ENCODE measurements at regions not wholly inside any gene's neighbourhood (a gene's known extent, or its start where the extent isn't known, plus 50 kb on each side); places are given as distances from the start of the nearest gene placed in this dataset.

DNA sequence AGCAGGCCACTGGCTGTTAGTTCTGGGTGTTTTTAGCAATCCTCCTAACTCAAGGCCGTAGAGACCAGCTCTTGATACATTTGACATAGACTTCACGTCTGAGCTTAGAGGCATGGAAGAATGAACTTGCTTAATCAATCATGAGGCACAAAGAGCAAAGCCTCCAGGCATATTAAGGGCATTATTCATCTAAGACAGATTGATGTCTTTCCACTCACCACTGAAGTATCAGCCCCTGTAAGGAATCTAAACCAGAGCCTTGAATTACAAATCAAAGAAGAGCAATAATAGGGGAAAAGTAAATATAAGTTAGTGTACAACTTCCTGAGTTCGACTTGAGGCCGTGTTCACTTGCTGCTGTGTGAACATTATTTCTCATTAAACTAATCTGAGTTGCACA, 1470.7 kb downstream of the AACS start:
- no peak for TF ChIP-seq NFIC (IDR thresholded peaks at IDR 0.05)
- no peak for TF ChIP-seq YY1 (IDR thresholded peaks at IDR 0.05; ENCODE audit: low read depth)
- TF ChIP-seq, protein P1, sequence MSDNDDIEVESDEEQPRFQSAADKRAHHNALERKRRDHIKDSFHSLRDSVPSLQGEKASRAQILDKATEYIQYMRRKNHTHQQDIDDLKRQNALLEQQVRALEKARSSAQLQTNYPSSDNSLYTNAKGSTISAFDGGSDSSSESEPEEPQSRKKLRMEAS (IDR thresholded peaks at IDR 0.05): no peak
- no peak for TF ChIP-seq ZBTB7A (IDR thresholded peaks at IDR 0.05; ENCODE audit: low read depth)
- TF ChIP-seq, protein P2, sequence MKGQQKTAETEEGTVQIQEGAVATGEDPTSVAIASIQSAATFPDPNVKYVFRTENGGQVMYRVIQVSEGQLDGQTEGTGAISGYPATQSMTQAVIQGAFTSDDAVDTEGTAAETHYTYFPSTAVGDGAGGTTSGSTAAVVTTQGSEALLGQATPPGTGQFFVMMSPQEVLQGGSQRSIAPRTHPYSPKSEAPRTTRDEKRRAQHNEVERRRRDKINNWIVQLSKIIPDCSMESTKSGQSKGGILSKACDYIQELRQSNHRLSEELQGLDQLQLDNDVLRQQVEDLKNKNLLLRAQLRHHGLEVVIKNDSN (IDR thresholded peaks at IDR 0.05): no peak
- TF ChIP-seq CEBPB (IDR thresholded peaks at IDR 0.05): no peak
- TF ChIP-seq EGR1 (IDR thresholded peaks at IDR 0.05): no peak
- TF ChIP-seq TAF1 (IDR thresholded peaks at IDR 0.05; ENCODE audit: low read depth): no peak
- no peak for TF ChIP-seq TEAD4 (IDR thresholded peaks at IDR 0.05)
- TF ChIP-seq FOXM1 (IDR thresholded peaks at IDR 0.05; ENCODE audit: borderline replicate concordance, low read depth): no peak
- no peak for TF ChIP-seq RAD21 (IDR thresholded peaks at IDR 0.05; ENCODE audit: low read depth)
- no peak for TF ChIP-seq CREB1 (IDR thresholded peaks at IDR 0.05; ENCODE audit: low read depth)
- TF ChIP-seq TCF12 (IDR thresholded peaks at IDR 0.05; ENCODE audit: low read depth): no peak
- TF ChIP-seq, protein P3, sequence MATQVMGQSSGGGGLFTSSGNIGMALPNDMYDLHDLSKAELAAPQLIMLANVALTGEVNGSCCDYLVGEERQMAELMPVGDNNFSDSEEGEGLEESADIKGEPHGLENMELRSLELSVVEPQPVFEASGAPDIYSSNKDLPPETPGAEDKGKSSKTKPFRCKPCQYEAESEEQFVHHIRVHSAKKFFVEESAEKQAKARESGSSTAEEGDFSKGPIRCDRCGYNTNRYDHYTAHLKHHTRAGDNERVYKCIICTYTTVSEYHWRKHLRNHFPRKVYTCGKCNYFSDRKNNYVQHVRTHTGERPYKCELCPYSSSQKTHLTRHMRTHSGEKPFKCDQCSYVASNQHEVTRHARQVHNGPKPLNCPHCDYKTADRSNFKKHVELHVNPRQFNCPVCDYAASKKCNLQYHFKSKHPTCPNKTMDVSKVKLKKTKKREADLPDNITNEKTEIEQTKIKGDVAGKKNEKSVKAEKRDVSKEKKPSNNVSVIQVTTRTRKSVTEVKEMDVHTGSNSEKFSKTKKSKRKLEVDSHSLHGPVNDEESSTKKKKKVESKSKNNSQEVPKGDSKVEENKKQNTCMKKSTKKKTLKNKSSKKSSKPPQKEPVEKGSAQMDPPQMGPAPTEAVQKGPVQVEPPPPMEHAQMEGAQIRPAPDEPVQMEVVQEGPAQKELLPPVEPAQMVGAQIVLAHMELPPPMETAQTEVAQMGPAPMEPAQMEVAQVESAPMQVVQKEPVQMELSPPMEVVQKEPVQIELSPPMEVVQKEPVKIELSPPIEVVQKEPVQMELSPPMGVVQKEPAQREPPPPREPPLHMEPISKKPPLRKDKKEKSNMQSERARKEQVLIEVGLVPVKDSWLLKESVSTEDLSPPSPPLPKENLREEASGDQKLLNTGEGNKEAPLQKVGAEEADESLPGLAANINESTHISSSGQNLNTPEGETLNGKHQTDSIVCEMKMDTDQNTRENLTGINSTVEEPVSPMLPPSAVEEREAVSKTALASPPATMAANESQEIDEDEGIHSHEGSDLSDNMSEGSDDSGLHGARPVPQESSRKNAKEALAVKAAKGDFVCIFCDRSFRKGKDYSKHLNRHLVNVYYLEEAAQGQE (IDR thresholded peaks at IDR 0.05; ENCODE audit: low read depth): no peak
- TF ChIP-seq EP300 (IDR thresholded peaks at IDR 0.05; ENCODE audit: borderline replicate concordance): no peak

DNA sequence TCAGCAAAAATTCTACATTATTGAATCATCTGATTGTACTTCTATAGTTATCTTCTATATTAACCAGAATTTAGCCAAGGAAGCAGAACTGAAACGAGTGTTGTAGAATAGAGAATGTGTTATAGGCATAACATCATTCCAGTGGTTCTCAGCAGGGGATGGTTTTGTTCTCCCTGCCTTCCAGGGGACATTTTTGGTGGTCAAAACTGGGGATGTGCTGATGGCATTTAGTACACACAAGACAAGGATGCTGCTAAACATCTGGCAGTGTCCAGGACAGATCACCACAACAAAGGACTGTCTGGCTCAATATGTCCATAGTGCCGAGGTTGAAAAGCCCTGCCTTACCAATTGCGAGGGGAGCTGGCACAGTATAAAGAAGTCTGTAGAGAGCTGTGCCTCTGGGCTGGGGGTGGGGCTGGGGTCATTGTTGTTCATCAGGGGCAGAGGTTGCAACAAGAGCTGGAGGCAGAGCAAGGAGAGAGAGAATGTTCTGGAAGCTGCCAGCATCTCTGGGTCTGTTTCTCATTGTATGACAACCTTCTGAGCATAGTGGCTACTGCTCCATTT, 1472.8 kb downstream of the AACS start:
- TF ChIP-seq YY1 (IDR thresholded peaks at IDR 0.05; ENCODE audit: low read depth) (no peak), FOXM1 (IDR thresholded peaks at IDR 0.05; ENCODE audit: borderline replicate concordance, low read depth) (no peak)

DNA sequence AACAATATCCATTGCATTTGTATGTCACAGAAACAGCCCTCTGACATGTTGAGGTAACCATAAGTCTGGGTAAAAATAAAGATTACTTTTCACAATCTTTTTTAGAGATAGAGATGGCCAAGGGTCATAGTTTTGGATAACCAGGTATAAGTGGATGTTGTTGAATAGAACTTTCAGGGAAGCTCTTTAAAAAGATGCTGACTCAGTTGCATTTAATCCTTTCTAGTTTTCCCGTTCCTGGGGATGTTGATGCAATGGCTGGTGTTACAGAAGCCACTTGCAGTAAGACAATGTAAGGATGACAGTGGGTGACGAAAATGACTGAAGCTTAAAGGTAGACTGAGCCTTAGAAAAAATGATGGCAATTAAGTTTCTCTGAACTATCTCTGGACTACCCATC, 1473.7 kb downstream of the AACS start:
- TF ChIP-seq TEAD4 (IDR thresholded peaks at IDR 0.05): no peak
- no peak for TF ChIP-seq CEBPB (IDR thresholded peaks at IDR 0.05)
- TF ChIP-seq, protein P2 (IDR thresholded peaks at IDR 0.05): no peak
- no peak for TF ChIP-seq NFIC (IDR thresholded peaks at IDR 0.05)
- TF ChIP-seq TAF1 (IDR thresholded peaks at IDR 0.05; ENCODE audit: low read depth): no peak
- TF ChIP-seq FOXM1 (IDR thresholded peaks at IDR 0.05; ENCODE audit: borderline replicate concordance, low read depth): no peak
- TF ChIP-seq, protein P1 (IDR thresholded peaks at IDR 0.05): no peak
- TF ChIP-seq, protein P3 (IDR thresholded peaks at IDR 0.05; ENCODE audit: low read depth): no peak
- TF ChIP-seq EP300 (IDR thresholded peaks at IDR 0.05; ENCODE audit: borderline replicate concordance): no peak
- no peak for TF ChIP-seq YY1 (IDR thresholded peaks at IDR 0.05; ENCODE audit: low read depth)
- no peak for TF ChIP-seq ZBTB7A (IDR thresholded peaks at IDR 0.05; ENCODE audit: low read depth)

DNA sequence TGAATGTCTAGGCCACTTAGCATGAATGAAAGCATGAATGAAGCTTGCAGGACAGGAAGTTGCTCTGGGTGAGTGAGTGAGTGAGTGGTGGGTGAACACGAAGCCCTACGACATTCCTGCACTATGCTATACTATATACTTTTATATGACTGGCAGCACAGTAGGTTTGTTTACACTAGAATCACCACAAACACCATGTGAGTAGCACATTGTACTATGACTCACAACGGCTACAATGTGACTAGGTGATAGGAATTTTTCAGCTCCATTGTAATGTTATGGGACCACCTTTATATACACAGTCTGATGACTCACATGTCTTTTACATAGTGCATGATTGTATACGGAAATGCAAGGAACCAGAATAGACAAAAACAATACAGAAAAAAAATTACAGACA, 1480.2 kb downstream of the AACS start:
- TF ChIP-seq TEAD4 (IDR thresholded peaks at IDR 0.05) (no peak), RAD21 (IDR thresholded peaks at IDR 0.05; ENCODE audit: low read depth) (no peak), EGR1 (IDR thresholded peaks at IDR 0.05) (no peak), CEBPB (IDR thresholded peaks at IDR 0.05) (no peak), ZBTB7A (IDR thresholded peaks at IDR 0.05; ENCODE audit: low read depth) (no peak), FOXM1 (IDR thresholded peaks at IDR 0.05; ENCODE audit: borderline replicate concordance, low read depth) (no peak), YY1 (IDR thresholded peaks at IDR 0.05; ENCODE audit: low read depth) (no peak), TCF12 (IDR thresholded peaks at IDR 0.05; ENCODE audit: low read depth) (no peak)
- TF ChIP-seq, protein P2 (IDR thresholded peaks at IDR 0.05): no peak
- TF ChIP-seq, protein P1 (IDR thresholded peaks at IDR 0.05): no peak

DNA sequence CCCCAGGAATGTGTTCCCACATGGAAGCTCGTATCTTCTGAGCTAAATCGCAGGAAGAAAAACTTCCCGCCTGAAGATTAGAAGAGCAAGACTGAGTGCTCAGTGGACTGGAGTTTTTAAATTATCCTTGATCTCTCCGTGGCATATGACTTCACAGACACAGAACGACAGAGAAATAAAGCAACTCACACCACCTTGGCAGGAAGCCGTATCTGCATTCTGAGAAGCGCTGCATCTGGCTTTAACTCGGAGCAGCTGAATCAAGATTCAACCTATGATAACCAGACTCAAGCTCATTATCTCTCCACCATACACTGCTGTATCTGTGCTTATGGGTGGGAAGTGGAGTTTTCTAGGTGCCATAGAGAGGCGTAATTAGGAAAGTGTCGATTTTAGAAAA, 1482.7 kb downstream of the AACS start:
- TF ChIP-seq, protein P3 (IDR thresholded peaks at IDR 0.05; ENCODE audit: low read depth): no peak
- TF ChIP-seq YY1 (IDR thresholded peaks at IDR 0.05; ENCODE audit: low read depth): no peak
- TF ChIP-seq, protein P1 (IDR thresholded peaks at IDR 0.05): no peak
- TF ChIP-seq FOXM1 (IDR thresholded peaks at IDR 0.05; ENCODE audit: borderline replicate concordance, low read depth): no peak
- TF ChIP-seq, protein P2 (IDR thresholded peaks at IDR 0.05): no peak
- TF ChIP-seq EP300 (IDR thresholded peaks at IDR 0.05; ENCODE audit: borderline replicate concordance): no peak
- no peak for TF ChIP-seq TCF12 (IDR thresholded peaks at IDR 0.05; ENCODE audit: low read depth)
- TF ChIP-seq TEAD4 (IDR thresholded peaks at IDR 0.05): no peak
- no peak for TF ChIP-seq CREB1 (IDR thresholded peaks at IDR 0.05; ENCODE audit: low read depth)
- TF ChIP-seq ZBTB7A (IDR thresholded peaks at IDR 0.05; ENCODE audit: low read depth): no peak
- TF ChIP-seq NFIC (IDR thresholded peaks at IDR 0.05): no peak
- TF ChIP-seq TAF1 (IDR thresholded peaks at IDR 0.05; ENCODE audit: low read depth): no peak
- no peak for TF ChIP-seq EGR1 (IDR thresholded peaks at IDR 0.05)
- TF ChIP-seq RAD21 (IDR thresholded peaks at IDR 0.05; ENCODE audit: low read depth): no peak
- TF ChIP-seq CEBPB (IDR thresholded peaks at IDR 0.05): no peak
